ENCODE measurements at regions not wholly inside any gene's neighbourhood (a gene's known extent, or its start where the extent isn't known, plus 50 kb on each side); places are given as distances from the start of the nearest gene placed in this dataset.

DNA sequence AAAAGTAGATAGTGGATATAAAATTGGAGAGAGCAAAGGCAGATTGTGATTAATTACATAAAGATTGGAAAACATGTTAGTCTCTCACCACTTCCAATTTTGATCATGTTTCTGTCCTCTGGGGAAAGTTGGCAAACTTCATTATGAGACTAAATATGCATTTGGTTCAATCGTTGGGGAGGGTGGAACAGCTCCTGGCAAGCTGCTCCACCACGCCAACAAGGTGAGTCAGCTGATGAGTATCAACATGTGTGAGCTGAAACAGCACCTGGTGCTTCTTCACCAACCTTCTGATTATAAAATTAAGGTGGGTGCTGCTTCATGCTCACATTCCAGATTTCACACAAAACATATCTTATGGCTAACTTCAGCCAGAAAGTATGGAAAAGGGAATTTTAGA lies 1784.6 kb downstream of the SLITRK5 start:
- Histone ChIP-seq H3K4me3 (no peak overlapping the region), H4K20me1 (replicated peaks; ENCODE audit: control insufficient read depth, insufficient read depth, low read length) (no peaks in the 10 kb centered on the region), H3K9me3 (replicated peaks; ENCODE audit: control insufficient read depth, insufficient read depth, low read depth, low read length) (no peaks in the 10 kb centered on the region), H3K9ac (ENCODE audit: insufficient read depth in 1 of 2, low read depth in 2 of 2, low read length in 2 of 2) (no peak overlapping the region), H2AFZ (ENCODE audit: low read depth, low read length) (no peak overlapping the region), H3K9me1 (ENCODE audit: control insufficient read depth, insufficient read depth, low read length) (no peaks in the 10 kb centered on the region), H3K27me3 (ENCODE audit: control insufficient read depth in 2 of 2, insufficient read depth in 2 of 2, low read length in 2 of 2) (no peaks in the 10 kb centered on the region), H3K36me3 (ENCODE audit: control insufficient read depth, insufficient read depth, low read length) (no peaks in the 10 kb centered on the region), H3K27ac (ENCODE audit: extremely low read depth, low read depth, low read length) (no peak overlapping the region), H3K79me2 (ENCODE audit: control insufficient read depth, insufficient read depth, low read length) (no peaks in the 10 kb centered on the region), H3K4me2 (ENCODE audit: insufficient read depth, low read length) (no peak overlapping the region), H3K4me1 (replicated peaks in 1 of 2; ENCODE audit: control insufficient read depth in 2 of 2, insufficient read depth in 2 of 2, low read length in 2 of 2) (no peaks in the 10 kb centered on the region)
- CTCF ChIA-PET (ENCODE audit: low intra/inter-chr PET ratio) = no interaction called here
- ATAC-seq (no peak), FAIRE-seq (no peak), DNase-seq (ENCODE audit: extremely low read depth in 1 of 4, low spot score in 3 of 4) (no peak)
- intact Hi-C loops (cut with micrococcal nuclease) = no loop called here
- 6% methylated on average over 2 of the region's 2 CpGs for WGBS (ENCODE audit: insufficient coverage, low coverage, missing lambda C conversion rate)
- BruUV-seq (replicated peaks) = no TSS peak
- TF ChIP-seq HOXB6 (CRISPR knock-in tag; IDR thresholded peaks at IDR 0.05; ENCODE audit: borderline replicate concordance) (no peak), TRIM28 (IDR thresholded peaks at IDR 0.05) (no peak), COPS2 (conservative IDR thresholded peaks at IDR 0.05) (no peak)
- POLR2A ChIA-PET = no interaction called here
- in situ Hi-C loops (cut with MboI) = no loop called here

DNA sequence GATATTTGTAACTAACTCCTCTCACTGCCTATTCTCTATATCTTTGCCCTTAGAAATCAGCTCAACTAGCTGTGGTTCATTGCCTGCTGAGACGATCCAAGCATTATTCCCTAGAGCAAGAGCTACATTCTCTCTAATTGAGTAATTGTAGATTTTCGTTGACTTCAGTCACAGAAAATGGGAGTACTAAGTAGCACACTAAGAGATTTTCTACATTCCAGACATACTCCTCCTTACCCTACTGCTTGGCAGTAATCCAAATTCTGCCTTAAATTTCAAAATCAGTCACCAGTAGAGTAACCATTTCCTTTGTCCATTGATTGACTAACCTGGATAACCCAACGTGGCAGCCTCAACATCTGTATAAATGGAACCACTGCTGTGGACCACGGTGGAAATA lies 1786.8 kb downstream of the SLITRK5 start:
- no peak for DNase-seq (ENCODE audit: extremely low read depth in 1 of 4, low spot score in 3 of 4)
- WGBS (ENCODE audit: insufficient coverage, low coverage, missing lambda C conversion rate) = 0% methylated on average over 3 of the region's 4 CpGs
- Histone ChIP-seq H3K27me3 (ENCODE audit: control insufficient read depth in 2 of 2, insufficient read depth in 2 of 2, low read length in 2 of 2) (no peaks in the 10 kb centered on the region), H3K27ac (ENCODE audit: extremely low read depth, low read depth, low read length) (no peak overlapping the region), H3K9ac (ENCODE audit: insufficient read depth in 1 of 2, low read depth in 2 of 2, low read length in 2 of 2) (no peak overlapping the region), H4K20me1 (replicated peaks; ENCODE audit: control insufficient read depth, insufficient read depth, low read length) (no peaks in the 10 kb centered on the region), H3K9me1 (ENCODE audit: control insufficient read depth, insufficient read depth, low read length) (no peaks in the 10 kb centered on the region), H3K4me1 (replicated peaks in 1 of 2; ENCODE audit: control insufficient read depth in 2 of 2, insufficient read depth in 2 of 2, low read length in 2 of 2) (no peaks in the 10 kb centered on the region), H3K4me3 (no peak overlapping the region), H3K36me3 (ENCODE audit: control insufficient read depth, insufficient read depth, low read length) (no peaks in the 10 kb centered on the region), H3K4me2 (ENCODE audit: insufficient read depth, low read length) (no peak overlapping the region), H3K9me3 (replicated peaks; ENCODE audit: control insufficient read depth, insufficient read depth, low read depth, low read length) (no peaks in the 10 kb centered on the region), H3K79me2 (ENCODE audit: control insufficient read depth, insufficient read depth, low read length) (no peaks in the 10 kb centered on the region), H2AFZ (ENCODE audit: low read depth, low read length) (no peak overlapping the region)
- ChIA-PET POLR2A (no interaction called here), CTCF (ENCODE audit: low intra/inter-chr PET ratio) (no interaction called here)
- FAIRE-seq = no peak
- no peak for TF ChIP-seq ETV5 (CRISPR knock-in tag; IDR thresholded peaks at IDR 0.05; ENCODE audit: low read depth)
- no peak for TF ChIP-seq NELFE (IDR thresholded peaks at IDR 0.05; ENCODE audit: insufficient read depth, insufficient read length)
- TF ChIP-seq, protein P1, sequence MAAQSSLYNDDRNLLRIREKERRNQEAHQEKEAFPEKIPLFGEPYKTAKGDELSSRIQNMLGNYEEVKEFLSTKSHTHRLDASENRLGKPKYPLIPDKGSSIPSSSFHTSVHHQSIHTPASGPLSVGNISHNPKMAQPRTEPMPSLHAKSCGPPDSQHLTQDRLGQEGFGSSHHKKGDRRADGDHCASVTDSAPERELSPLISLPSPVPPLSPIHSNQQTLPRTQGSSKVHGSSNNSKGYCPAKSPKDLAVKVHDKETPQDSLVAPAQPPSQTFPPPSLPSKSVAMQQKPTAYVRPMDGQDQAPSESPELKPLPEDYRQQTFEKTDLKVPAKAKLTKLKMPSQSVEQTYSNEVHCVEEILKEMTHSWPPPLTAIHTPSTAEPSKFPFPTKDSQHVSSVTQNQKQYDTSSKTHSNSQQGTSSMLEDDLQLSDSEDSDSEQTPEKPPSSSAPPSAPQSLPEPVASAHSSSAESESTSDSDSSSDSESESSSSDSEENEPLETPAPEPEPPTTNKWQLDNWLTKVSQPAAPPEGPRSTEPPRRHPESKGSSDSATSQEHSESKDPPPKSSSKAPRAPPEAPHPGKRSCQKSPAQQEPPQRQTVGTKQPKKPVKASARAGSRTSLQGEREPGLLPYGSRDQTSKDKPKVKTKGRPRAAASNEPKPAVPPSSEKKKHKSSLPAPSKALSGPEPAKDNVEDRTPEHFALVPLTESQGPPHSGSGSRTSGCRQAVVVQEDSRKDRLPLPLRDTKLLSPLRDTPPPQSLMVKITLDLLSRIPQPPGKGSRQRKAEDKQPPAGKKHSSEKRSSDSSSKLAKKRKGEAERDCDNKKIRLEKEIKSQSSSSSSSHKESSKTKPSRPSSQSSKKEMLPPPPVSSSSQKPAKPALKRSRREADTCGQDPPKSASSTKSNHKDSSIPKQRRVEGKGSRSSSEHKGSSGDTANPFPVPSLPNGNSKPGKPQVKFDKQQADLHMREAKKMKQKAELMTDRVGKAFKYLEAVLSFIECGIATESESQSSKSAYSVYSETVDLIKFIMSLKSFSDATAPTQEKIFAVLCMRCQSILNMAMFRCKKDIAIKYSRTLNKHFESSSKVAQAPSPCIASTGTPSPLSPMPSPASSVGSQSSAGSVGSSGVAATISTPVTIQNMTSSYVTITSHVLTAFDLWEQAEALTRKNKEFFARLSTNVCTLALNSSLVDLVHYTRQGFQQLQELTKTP (IDR thresholded peaks at IDR 0.05; ENCODE audit: low read depth in 1 of 2, partially characterized antibody in 2 of 2) = no peak
- TF ChIP-seq BDP1 (IDR thresholded peaks at IDR 0.05; ENCODE audit: insufficient read depth, insufficient read length) = no peak
- TF ChIP-seq SREBF2 (CRISPR knock-in tag; IDR thresholded peaks at IDR 0.05) = no peak
- no TSS peak for BruUV-seq (replicated peaks)
- intact Hi-C loops (cut with micrococcal nuclease) (no loop called here), in situ Hi-C loops (cut with MboI) (no loop called here)
- ATAC-seq = no peak

Data from K562 (cell line).